Liver (tissue), 8 donors: ENCODE measurements at regions not wholly inside any gene's neighbourhood (a gene's known extent, or its start where the extent isn't known, plus 50 kb on each side); places are given as distances from the start of the nearest gene placed in this dataset.

ENCODE experiments used
- DNase-seq: peaks from one replicate; pipeline ENCODE4 v3.0.0-alpha.2; 2017; ENCODE audit warnings: low spot score
- H3K27ac ChIP-seq, 2 donors: one replicate each; pipeline ENCODE4 v1.7.0; 2013; ENCODE audit warnings: inconsistent platforms in 2 of 2, low read length in 2 of 2, control low read depth in 1 of 2, low read depth in 1 of 2, mild to moderate bottlenecking in 1 of 2
- H3K27me3 ChIP-seq, 4 donors: one replicate each; pipeline versions ENCODE4 v1.6.1 to v1.7.0; 2013; ENCODE audit warnings: low read length in 3 of 4, inconsistent platforms in 1 of 4, mild to moderate bottlenecking in 1 of 4, moderate library complexity in 1 of 4; ENCODE audit not compliant: control insufficient read depth in 4 of 4, insufficient read depth in 4 of 4
- H3K36me3 ChIP-seq, 4 donors: one replicate each; pipeline versions ENCODE4 v1.6.1 to v1.7.0; 2013; ENCODE audit warnings: low read length in 3 of 4, mild to moderate bottlenecking in 3 of 4, low read depth in 1 of 4, moderate library complexity in 1 of 4; ENCODE audit not compliant: control insufficient read depth in 4 of 4, insufficient read depth in 3 of 4
- H3K4me1 ChIP-seq, 4 donors: one replicate each; pipeline versions ENCODE4 v1.6.1 to v1.7.0; 2013; ENCODE audit warnings: low read length in 3 of 4, mild to moderate bottlenecking in 3 of 4, moderate library complexity in 1 of 4; ENCODE audit not compliant: control insufficient read depth in 4 of 4, insufficient read depth in 4 of 4
- H3K4me3 ChIP-seq, 3 donors: one replicate each; pipeline versions ENCODE4 v1.6.1 to v1.7.0; 2013; ENCODE audit warnings: low read length in 3 of 3, control low read depth in 1 of 3, low read depth in 1 of 3, mild to moderate bottlenecking in 1 of 3
- H3K9ac ChIP-seq, 2 donors: one replicate each; pipeline ENCODE4 v1.7.0; 2013; ENCODE audit warnings: low read length in 2 of 2, mild to moderate bottlenecking in 2 of 2, moderate library complexity in 2 of 2, control low read depth in 1 of 2, low read depth in 1 of 2
- H3K9me3 ChIP-seq, 4 donors: one replicate each; pipeline versions ENCODE4 v1.6.1 to v1.7.0; 2013; ENCODE audit warnings: low read length in 3 of 4; ENCODE audit not compliant: control insufficient read depth in 4 of 4
- ATF3 ChIP-seq: IDR thresholded peaks from 2 replicates; pipeline ENCODE4 v1.6.1; 2016; ENCODE audit warnings: antibody characterized with exemption
- EGR1 ChIP-seq, 2 donors: IDR thresholded peaks; 2 replicates each; pipeline ENCODE4 v1.6.1; 2016 to 2018; ENCODE audit warnings: antibody characterized with exemption in 2 of 2, low read depth in 2 of 2
- FOXA1 ChIP-seq: IDR thresholded peaks from 2 replicates; pipeline ENCODE4 v1.6.1; 2016; ENCODE audit warnings: antibody characterized with exemption
- FOXA2 ChIP-seq: IDR thresholded peaks from 2 replicates; pipeline ENCODE4 v1.6.1; 2016; ENCODE audit warnings: antibody characterized with exemption
- GABPA ChIP-seq, 2 donors: IDR thresholded peaks in 1 of 2; conservative IDR thresholded peaks in 1 of 2; 2 replicates each; pipeline ENCODE4 v1.6.1; 2016; ENCODE audit warnings: antibody characterized with exemption in 2 of 2, mild to moderate bottlenecking in 1 of 2, moderate library complexity in 1 of 2
- HNF4A ChIP-seq, 2 donors: conservative IDR thresholded peaks; 2 replicates each; pipeline ENCODE4 v1.6.1; 2016; ENCODE audit warnings: antibody characterized with exemption in 2 of 2, mild to moderate bottlenecking in 2 of 2
- HNF4G ChIP-seq: IDR thresholded peaks from 2 replicates; pipeline ENCODE4 v1.6.1; 2016; ENCODE audit warnings: antibody characterized with exemption
- JUND ChIP-seq, 2 donors: IDR thresholded peaks; 2 replicates each; pipeline ENCODE4 v1.6.1; 2016; ENCODE audit warnings: antibody characterized with exemption in 2 of 2
- MAX ChIP-seq: IDR thresholded peaks from 2 replicates; pipeline ENCODE4 v1.6.1; 2016; ENCODE audit warnings: antibody characterized with exemption
- NR2F2 ChIP-seq: IDR thresholded peaks from 2 replicates; pipeline ENCODE4 v1.6.1; 2016; ENCODE audit warnings: antibody characterized with exemption
- RAD21 ChIP-seq, 2 donors: IDR thresholded peaks; 2 replicates each; pipeline ENCODE4 v1.6.1; 2016; ENCODE audit warnings: antibody characterized with exemption in 2 of 2, mild to moderate bottlenecking in 2 of 2
- RXRA ChIP-seq, 2 donors: IDR thresholded peaks; 2 replicates each; pipeline ENCODE4 v1.6.1; 2017 to 2018; ENCODE audit warnings: antibody characterized with exemption in 2 of 2, mild to moderate bottlenecking in 1 of 2
- SP1 ChIP-seq: IDR thresholded peaks from 2 replicates; pipeline ENCODE4 v1.6.1; 2018; ENCODE audit warnings: antibody characterized with exemption, mild to moderate bottlenecking
- TAF1 ChIP-seq: conservative IDR thresholded peaks from 2 replicates; pipeline ENCODE4 v1.6.1; 2016; ENCODE audit warnings: antibody characterized with exemption, mild to moderate bottlenecking
- YY1 ChIP-seq: IDR thresholded peaks from 2 replicates; pipeline ENCODE4 v1.6.1; 2016; ENCODE audit warnings: antibody characterized with exemption, mild to moderate bottlenecking
- ZBTB33 ChIP-seq: IDR thresholded peaks from 2 replicates; pipeline ENCODE4 v1.6.1; 2016; ENCODE audit warnings: antibody characterized with exemption
- WGBS: extraction: QIAGEN DNeasy Blood & Tissue Kit; methylation state at CpG from one replicate; pipeline ENCODE4 v1.1.7; 2013; 5-methylcytosine and 5-hydroxymethylcytosine counted together
- TF ChIP-seq, protein P1 (sequence below): fragments of 150-350 bp; IDR thresholded peaks from 2 replicates; pipeline ENCODE4 v1.5.1; 2017; ENCODE audit warnings: improper control_type of control experiment, low read depth, low read length; ENCODE audit not compliant: missing input control
- TF ChIP-seq, protein P2 (sequence below): IDR thresholded peaks from 2 replicates; pipeline ENCODE4 v1.6.1; 2016; ENCODE audit warnings: antibody characterized with exemption, mild to moderate bottlenecking
- donor health status: healthy.
- donor health status: healthy.
- donor health status: healthy.
- donor health status: healthy.
- donor health status: healthy.

- Histone ChIP-seq H3K27me3 (no peaks in the 10 kb centered on the region), H3K9ac (no peak overlapping the region), H3K27ac (no peak overlapping the region), H3K36me3 (no peaks in the 10 kb centered on the region), H3K4me3 (no peak overlapping the region), H3K9me3 (no peaks in the 10 kb centered on the region), H3K4me1 (no peaks in the 10 kb centered on the region)
- WGBS, result 76% methylated on average over 4 of the region's 4 CpGs
- no peak for DNase-seq
- TF ChIP-seq GABPA (IDR thresholded peaks at IDR 0.05 in 1 of 2, conservative IDR thresholded peaks at IDR 0.05 in 1 of 2) (no peak), TAF1 (no peak), FOXA1 (no peak), NR2F2 (no peak), ATF3 (no peak), SP1 (no peak), YY1 (no peak), HNF4G (no peak), MAX (no peak), RXRA (IDR thresholded peaks at IDR 0.05) (no peak), RAD21 (IDR thresholded peaks at IDR 0.05) (no peak), ZBTB33 (no peak)
- TF ChIP-seq, protein P1, sequence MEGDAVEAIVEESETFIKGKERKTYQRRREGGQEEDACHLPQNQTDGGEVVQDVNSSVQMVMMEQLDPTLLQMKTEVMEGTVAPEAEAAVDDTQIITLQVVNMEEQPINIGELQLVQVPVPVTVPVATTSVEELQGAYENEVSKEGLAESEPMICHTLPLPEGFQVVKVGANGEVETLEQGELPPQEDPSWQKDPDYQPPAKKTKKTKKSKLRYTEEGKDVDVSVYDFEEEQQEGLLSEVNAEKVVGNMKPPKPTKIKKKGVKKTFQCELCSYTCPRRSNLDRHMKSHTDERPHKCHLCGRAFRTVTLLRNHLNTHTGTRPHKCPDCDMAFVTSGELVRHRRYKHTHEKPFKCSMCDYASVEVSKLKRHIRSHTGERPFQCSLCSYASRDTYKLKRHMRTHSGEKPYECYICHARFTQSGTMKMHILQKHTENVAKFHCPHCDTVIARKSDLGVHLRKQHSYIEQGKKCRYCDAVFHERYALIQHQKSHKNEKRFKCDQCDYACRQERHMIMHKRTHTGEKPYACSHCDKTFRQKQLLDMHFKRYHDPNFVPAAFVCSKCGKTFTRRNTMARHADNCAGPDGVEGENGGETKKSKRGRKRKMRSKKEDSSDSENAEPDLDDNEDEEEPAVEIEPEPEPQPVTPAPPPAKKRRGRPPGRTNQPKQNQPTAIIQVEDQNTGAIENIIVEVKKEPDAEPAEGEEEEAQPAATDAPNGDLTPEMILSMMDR, result no peak
- TF ChIP-seq, protein P2, sequence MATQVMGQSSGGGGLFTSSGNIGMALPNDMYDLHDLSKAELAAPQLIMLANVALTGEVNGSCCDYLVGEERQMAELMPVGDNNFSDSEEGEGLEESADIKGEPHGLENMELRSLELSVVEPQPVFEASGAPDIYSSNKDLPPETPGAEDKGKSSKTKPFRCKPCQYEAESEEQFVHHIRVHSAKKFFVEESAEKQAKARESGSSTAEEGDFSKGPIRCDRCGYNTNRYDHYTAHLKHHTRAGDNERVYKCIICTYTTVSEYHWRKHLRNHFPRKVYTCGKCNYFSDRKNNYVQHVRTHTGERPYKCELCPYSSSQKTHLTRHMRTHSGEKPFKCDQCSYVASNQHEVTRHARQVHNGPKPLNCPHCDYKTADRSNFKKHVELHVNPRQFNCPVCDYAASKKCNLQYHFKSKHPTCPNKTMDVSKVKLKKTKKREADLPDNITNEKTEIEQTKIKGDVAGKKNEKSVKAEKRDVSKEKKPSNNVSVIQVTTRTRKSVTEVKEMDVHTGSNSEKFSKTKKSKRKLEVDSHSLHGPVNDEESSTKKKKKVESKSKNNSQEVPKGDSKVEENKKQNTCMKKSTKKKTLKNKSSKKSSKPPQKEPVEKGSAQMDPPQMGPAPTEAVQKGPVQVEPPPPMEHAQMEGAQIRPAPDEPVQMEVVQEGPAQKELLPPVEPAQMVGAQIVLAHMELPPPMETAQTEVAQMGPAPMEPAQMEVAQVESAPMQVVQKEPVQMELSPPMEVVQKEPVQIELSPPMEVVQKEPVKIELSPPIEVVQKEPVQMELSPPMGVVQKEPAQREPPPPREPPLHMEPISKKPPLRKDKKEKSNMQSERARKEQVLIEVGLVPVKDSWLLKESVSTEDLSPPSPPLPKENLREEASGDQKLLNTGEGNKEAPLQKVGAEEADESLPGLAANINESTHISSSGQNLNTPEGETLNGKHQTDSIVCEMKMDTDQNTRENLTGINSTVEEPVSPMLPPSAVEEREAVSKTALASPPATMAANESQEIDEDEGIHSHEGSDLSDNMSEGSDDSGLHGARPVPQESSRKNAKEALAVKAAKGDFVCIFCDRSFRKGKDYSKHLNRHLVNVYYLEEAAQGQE, result no peak
These were observed 279.3 kb downstream of the CASP12 start for GRCh38 chr11:104618954-104619353.

GRCh38 chr11:104614961-104615360 lies 283.3 kb downstream of the CASP12 start:
- 71% methylated on average over 1 of the region's 1 CpG for WGBS
- TF ChIP-seq, protein P1, result no peak
- TF ChIP-seq MAX, result no peak
- TF ChIP-seq FOXA1, result no peak
- TF ChIP-seq NR2F2, result no peak
- no peak for TF ChIP-seq JUND (IDR thresholded peaks at IDR 0.05)
- TF ChIP-seq RXRA (IDR thresholded peaks at IDR 0.05), result no peak
- no peak for TF ChIP-seq HNF4G
- no peak for TF ChIP-seq RAD21 (IDR thresholded peaks at IDR 0.05)
- TF ChIP-seq FOXA2, result no peak
- TF ChIP-seq TAF1, result no peak
- no peak for TF ChIP-seq EGR1 (IDR thresholded peaks at IDR 0.05; ENCODE audit: low read depth in 2 of 2)
- TF ChIP-seq HNF4A (conservative IDR thresholded peaks at IDR 0.05), result no peak
- TF ChIP-seq, protein P2, result no peak
- TF ChIP-seq GABPA (IDR thresholded peaks at IDR 0.05 in 1 of 2, conservative IDR thresholded peaks at IDR 0.05 in 1 of 2), result no peak

More at GRCh38 chr11:104614961-104615360, 283.3 kb downstream of the CASP12 start:
- no peak overlapping the region for H3K4me3 ChIP-seq
- H3K27me3 ChIP-seq, result no peaks in the 10 kb centered on the region
- H3K9me3 ChIP-seq, result no peaks in the 10 kb centered on the region
- H3K27ac ChIP-seq, result no peak overlapping the region
- H3K36me3 ChIP-seq, result no peaks in the 10 kb centered on the region
- no peak overlapping the region for H3K9ac ChIP-seq
- DNase-seq, result no peak
- no peaks in the 10 kb centered on the region for H3K4me1 ChIP-seq
